NCI-H1694 (cell line): ENCODE measurements at regions not wholly inside any gene's neighbourhood (a gene's known extent, or its start where the extent isn't known, plus 50 kb on each side); places are given as distances from the start of the nearest gene placed in this dataset.

Experiments
- DNase-seq: peaks from one replicate; lab custom pipeline; 2025; lab: John Stamatoyannopoulos, UW

GRCh38 chr17:72390675-72391508 is 270.1 kb downstream of the SOX9 start:
- no peak for DNase-seq

GRCh38 chr17:72392056-72393010 is 271.5 kb downstream of the SOX9 start:
- no peak for DNase-seq

- no peak for DNase-seq
These were observed 272.7 kb downstream of the SOX9 start for GRCh38 chr17:72393553-72393952.

GRCh38 chr17:72394531-72394930 is 273.7 kb downstream of the SOX9 start:
- DNase-seq, result no peak

- DNase-seq, result no peak
These were observed 275.3 kb downstream of the SOX9 start for GRCh38 chr17:72396121-72396520.

DNA sequence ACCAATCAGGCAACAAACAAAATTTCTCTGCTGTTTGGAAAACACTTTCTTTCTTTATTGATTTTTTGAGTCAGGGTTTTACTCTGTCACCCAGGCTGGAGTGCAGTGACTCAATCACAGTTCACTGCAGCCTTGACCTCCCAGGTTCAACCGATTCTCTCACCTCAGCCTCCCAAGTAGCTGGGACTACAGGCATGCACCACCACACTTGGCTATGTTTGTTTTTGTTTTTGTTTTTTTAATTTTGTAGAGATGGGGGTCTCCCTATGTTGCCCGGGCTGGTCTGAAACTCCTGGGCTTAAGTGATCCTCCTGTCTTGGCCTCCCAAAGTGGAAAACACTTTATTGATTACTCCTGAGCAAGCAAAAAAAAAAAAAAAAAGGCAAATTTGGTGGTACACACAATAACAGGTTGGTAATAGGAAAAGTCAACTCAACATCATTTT is 276.4 kb downstream of the SOX9 start:
- DNase-seq, result no peak

GRCh38 chr17:72397687-72398086 is 276.9 kb downstream of the SOX9 start:
- no peak for DNase-seq

- DNase-seq, result no peak
These were observed 278.3 kb downstream of the SOX9 start for GRCh38 chr17:72399023-72399607.

- no peak for DNase-seq
These were observed 279.0 kb downstream of the SOX9 start for GRCh38 chr17:72399608-72400487.

DNA sequence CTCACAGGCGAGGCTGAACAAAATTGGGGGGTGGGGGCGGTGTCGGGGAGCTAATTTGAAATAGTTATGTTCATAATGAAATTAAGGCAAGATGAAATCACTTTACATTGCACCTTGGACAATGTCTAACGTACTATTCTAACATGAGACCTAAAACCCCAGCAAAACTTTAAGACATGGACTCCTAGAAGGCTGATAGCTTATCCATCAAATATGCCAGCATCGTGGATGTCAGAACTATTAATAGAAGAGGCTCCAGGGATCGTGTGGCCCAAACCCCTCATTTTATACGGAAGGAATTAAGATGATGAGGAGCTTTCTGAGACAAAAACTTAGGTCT is 279.6 kb downstream of the SOX9 start:
- no peak for DNase-seq

DNA sequence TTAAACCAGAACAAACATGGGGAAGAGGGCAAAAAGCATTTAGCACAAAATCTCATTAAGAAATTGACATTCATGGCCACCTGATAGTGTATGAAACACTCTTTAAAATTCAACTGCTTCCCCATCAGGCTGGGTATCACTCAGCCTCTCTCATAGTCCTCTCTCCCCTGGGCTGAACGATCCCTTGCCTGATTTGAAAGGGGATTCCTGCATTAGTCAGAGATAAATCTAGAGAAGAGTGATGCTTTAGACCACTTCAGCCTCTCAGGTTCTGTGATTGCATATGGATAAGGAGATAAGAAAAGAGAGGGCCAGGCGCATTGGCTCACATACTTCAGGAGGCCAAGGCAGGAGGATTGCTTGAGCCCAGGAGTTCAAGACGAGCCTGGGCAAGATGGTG is 280.0 kb downstream of the SOX9 start:
- no peak for DNase-seq

DNA sequence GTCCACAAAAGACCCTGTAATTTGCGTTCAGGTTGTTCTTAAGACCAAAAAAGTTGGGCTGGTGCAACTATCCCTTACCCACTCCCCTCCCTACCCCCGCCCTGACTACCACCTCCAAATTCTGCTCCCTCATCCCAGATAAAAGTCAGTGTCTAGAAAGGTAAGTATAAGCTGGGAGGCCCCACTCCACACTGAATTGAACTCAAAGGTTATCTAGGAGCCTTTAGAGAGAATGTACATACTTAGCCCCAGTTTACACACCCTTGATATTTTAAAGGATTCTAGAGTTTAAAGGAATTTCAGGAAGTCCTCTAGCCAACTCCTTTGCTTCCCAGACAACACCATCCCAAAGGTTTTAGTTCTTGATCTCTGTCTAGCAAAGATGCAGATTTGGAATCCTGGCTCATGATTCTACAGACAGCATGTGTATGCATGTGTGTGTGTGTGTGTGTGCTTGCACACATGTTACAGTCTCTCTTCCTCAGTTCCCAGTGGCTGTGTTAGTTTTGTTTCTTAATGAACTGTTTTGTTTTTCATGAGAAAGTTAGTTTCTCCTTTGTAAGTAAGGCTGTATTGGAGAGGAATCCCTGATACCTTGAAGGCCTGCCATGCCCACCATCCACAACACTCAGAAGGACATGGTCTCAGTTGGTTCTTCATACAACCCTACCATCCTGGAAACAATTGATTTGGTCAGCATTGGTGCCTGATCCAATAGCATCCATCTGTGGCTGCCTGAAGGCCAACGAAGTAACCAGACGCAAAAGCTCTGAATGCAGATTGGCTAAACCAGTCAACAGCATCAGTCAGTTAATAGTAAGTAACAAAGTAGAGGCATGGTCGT is 281.3 kb downstream of the SOX9 start:
- no peak for DNase-seq

DNA sequence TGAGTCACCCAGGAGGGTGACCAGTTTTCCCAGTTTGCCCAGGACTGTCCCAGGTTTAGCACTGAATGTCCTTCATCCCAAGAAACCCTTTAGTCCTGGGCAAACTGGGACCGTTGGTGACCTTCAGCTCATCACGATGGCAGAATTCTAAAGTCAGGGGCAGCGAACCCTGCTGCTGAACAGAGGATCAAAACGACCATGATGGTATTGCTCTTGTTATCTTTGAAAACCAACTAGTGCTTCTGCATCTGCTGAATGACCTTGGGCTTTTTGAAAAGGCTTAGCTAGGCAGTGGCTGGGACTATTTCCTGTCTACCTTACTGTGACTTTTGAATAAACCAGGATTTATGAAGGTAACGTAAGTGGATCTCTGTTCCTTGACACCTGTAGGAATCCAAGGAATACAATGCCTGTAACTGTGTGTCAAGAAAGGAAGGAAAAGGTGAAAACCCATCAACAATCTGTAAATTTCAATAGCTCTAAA is 281.9 kb downstream of the SOX9 start:
- no peak for DNase-seq

- DNase-seq, result no peak
These were observed 282.9 kb downstream of the SOX9 start for GRCh38 chr17:72403713-72404209.

DNA sequence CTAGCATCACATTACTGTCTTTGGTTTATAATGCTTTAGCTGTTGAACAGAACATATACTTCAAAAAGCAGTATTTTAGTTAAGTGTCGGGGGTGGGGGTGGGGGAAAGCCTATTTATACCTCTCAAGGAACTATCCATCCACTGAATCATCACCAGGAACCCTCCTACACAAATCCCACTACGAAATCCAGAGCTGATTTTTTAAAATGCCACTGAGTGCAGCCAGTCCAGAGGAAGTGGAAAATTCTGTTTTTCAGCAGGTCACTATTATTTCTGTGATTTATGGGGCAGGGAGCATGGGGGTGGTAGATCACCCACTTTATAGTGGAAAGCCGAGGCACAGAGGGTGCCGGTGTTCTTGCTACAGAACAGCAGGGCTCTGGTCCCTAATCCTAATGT is 284.1 kb downstream of the SOX9 start:
- no peak for DNase-seq

DNA sequence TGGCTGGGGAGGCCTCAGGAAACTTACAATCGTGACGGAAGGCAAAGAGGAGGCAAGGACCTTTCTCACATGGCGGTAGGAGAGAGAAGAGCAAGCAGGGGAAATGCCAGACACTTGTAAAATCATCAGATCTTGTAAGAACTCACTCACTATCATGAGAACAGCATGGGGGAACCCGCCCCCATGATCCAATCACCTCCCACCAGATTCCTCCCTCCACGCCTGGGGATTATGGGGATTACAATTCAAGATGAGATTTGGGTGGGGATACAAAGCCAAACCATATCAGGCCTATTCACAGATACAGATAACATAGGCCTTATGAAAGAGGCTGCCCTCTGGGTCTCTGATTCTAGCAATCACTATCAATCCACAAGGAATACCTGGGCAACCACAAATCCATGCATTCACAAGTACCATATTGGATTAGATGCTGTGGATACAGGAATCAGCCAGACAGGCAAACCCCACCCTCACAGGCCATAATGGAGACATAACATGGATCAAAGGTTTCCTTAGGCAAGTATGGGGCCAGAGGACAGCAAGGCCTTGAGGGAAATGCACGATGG is 284.9 kb downstream of the SOX9 start:
- no peak for DNase-seq

DNA sequence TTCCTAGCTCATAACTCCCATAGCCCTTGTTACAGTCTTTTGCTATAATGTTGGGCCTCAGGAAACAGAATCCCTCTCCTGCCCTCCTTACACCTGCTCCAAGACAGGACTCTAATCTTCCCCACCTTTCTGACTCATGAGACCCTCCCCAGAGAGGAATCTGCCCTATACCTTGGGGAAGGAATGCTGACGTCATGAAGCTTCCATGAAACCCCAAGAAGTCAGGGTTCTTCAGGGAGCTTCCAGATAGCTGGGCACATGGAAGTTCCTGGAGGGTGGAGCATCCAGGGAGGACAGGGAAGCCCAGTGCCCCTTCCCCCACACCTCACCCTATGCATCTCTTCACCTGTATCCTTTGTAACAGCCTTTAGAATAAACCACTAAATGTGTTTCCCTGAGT is 285.7 kb downstream of the SOX9 start:
- DNase-seq, result no peak

DNA sequence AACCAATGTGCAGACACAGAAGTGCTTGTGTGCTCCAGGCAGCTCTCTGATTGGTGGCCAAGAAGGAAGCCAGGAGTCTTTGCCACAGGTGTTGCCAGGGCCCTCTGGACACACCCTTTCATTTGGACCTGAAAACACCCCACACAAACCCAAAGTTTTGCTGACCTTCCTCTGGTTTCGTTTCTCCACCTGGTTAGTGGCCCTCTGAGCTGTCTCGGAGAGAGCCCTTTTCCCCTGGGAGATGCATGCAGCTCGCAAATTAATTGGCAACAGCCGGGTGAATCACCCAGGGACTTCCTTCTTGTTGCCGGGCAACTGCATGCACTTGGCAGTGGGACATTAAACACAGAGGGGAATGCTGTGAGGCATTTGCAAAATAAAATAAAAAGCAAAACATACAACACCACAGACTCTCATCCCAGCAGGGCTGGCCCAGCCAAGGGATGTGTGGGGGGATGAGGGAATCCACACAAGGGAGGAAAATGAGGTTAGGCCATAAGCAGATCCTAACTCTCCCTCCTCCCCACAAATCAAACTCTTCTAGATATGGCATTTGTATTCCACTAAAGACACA is 286.6 kb downstream of the SOX9 start:
- DNase-seq, result peak; percentile 90

DNA sequence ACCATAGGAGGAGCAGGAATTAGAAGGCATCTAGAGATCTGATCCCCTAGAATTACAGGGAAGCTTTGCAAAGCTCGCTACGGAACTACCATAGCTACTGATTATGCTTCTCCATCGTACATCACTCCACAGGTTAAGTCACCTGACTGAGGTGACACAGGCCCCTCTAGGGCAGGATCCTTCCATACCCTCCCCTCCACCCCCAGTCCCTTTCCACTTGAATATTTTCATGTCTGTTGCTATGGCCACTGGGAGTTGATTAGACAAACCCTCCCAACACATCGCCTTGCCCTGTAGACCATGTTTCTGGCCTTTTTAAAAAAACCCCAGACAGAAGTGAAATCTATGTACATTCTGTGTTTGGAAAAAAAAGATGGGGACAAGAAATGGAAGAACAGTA is 287.1 kb downstream of the SOX9 start:
- DNase-seq, result no peak

DNA sequence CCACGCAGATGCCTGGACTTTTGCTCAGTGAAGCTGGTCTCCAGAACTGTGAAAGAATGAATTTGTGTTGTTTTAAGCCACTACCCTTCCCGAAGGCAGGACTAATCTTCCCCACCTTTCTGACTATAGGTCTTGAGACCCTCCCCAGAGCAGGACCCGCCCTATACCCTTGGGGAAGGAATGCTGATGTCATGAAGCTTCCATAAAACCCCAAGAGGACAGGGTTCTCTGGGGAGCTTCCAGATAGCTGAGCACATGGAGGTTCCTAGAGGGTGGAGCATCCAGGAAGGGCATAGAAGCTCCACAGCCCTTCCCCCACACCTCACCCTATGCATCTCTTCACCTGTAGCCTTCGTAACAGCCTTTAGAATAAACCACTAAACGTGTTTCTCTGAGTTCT is 287.8 kb downstream of the SOX9 start:
- DNase-seq, result no peak
